ENCODE measurements at regions not wholly inside any gene's neighbourhood (a gene's known extent, or its start where the extent isn't known, plus 50 kb on each side); places are given as distances from the start of the nearest gene placed in this dataset.
A peak's percentile ranks its signal among the peaks of the same experiment; 100 is the strongest.
"Not testable (repeated sequence)": the region's sequence is repeated elsewhere in the genome, so short reads cannot be mapped to it uniquely, and the experiment has no call there.

DNA sequence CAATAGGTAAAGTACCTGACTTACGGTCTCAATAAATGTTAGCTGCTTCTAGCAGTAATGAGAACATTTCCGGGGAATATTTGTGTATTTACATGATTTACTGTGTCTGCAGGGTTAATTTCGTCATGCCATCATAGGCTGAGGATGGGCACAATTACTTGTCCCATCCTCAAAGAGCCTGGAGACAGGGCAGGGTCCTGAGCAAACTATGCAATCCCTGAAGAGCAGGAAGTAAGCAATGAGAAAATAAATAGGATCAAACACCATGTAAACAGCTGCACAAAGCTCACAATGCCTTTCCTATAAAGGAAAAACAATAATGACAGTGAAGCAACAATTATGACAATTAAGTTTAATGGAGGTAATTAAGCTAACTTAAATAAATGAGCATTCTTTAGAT, 114.6 kb upstream of the FOXQ1 start:
- no peak for DNase-seq

DNA sequence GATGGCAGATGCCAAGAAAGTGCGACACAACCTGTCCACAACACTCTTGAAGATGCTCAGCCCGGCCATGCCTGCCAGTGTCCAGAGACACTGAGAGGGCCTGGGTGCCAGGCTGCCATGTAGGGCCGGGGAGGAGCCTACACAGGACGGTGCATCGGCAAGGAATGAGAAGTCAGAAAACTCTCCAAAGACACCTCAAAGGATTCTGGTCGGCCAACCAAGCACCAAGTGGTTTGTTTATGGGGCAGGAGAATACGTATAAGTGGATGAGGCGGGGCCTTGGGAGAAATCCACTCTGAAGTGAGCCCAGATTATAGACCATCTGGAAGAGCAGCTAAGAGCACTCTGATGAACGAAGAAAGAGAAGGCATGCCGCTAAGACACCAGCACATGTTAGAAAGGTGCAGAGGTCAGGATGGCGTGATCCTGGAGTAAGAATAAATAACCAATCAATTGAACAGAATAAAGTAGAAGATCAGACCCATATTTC, 120.7 kb upstream of the FOXQ1 start:
- peak; percentile 95 to 96 for DNase-seq

DNA sequence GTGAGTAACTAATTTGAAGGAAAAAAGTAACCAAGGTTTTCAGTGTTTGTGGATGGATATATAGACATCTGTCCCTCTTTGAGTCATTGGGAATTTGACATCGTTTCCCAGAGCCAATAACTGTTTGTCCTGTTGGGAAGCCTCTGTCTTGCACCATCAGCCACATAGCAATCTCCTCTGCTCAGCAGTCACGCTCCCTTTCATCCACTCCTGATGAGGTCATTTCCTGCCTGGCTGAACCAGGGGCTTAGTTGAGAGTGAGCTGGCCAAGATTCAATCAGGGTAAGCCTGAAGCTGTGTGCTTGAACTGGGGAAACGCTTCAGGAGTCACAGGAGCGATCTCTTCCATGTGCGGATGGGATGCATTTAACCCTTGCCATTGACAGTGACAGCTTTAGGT, 121.5 kb upstream of the FOXQ1 start:
- peak; percentile 17 to 36 for DNase-seq

GRCh38 chr6:1188199-1188598, 123.7 kb upstream of the FOXQ1 start:
- DNase-seq, result no peak

DNA sequence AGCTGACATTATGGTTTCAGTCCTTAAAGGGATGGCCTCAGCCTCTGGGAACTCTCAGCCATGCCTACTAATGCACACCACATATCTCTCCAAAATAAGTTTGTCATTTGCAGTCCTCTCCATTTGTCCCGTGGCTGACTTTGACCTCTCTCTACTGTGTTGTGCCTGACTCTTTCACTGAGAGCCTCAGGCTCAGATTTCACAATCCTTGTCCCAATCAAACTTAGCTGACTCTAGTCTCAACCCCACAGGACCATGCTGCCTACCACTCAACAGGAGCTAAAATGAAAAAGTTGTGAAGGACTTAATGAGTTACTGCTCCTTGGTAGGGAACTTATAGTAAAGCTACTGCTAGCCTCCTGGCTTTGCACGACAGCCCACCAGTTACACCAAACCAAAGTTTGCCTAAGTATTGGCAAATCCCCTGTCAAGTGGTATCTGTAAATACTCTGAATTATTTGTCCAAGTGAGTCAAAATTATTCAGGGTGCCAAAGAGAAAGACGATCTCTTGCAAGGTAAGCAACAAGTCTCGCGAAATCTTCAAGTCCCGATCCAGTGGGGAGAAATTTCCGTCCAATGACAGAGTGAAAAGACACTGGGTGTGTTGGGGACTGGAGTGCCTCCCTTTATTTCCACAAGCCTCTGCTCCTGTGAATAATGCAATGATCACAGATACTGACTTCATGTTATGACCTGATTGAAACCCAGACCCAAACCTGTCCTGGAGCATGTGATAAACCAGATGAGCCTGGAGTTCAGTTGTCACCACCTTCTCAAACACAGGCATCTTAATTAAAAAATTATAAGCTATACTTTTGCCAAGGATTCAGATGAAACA, 124.4 kb upstream of the FOXQ1 start:
- no peak for DNase-seq

GRCh38 chr6:1184318-1184717, 127.6 kb upstream of the FOXQ1 start:
- no peak for DNase-seq

DNA sequence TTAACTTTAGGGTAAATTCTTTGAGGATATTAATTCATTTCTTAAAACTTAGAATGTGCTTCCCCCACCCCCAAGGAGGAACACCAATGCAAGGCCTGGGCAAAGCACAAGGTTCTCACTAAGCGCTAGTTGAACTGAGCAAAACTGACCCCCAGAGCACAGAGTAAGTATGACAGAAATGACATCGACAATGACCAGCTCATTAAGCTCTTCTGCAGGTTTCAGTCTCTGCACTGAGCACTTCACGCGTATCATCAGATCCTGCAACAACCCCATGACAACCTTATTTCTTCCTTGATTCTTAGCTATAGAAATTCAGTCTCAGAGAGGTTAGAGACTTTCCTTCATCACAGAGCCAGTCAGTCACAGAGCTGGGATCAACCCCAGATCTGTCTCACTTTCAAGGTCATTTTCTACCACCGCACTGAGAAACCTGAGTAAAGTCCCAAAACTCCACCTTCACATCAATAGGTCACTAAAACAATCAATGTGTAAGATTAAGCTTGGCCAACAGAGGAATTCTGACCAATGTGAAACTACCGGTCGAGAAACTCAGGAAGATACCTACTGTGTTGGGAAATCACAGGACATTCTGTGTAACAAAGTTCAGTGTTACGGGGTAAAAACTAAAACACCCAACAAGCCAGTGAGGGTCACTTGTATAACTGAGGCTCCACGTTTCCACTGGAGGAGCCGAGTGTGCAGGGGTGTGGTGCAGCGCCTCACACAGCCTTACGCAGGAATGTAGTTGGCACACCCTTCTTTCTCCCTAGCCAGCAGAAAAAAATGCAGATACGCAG, 129.0 kb upstream of the FOXQ1 start:
- no peak for DNase-seq

DNA sequence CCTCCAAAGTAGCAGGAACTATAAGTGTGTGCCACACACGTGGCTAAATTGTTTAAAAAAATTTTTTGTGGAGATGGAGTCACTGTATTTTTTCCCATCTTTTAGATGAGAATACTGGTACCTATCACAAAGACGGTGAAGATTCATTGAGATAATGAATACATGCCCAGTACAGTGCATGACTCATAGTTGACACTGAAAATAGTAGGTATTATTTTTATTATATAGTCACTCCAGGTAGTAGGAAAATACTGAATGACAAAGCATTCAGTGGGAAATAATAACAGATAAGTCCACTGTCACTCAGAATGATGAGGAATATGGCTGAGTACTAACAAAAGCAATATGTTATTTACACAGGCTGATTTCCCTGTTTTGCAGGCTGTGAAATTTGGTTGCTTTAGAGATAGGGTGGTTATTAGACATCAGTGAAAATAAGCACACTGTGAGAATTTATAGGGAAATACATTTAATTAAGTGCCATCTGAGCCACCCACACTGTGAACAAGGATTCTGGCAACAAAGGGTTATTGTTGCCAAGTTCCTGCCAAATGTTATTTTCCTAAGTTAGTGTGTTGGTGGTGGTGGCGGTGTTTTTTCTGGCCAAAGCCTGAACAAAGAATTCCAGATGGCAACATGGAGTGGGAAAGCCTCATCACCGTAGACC, 129.8 kb upstream of the FOXQ1 start:
- DNase-seq, result no peak

DNA sequence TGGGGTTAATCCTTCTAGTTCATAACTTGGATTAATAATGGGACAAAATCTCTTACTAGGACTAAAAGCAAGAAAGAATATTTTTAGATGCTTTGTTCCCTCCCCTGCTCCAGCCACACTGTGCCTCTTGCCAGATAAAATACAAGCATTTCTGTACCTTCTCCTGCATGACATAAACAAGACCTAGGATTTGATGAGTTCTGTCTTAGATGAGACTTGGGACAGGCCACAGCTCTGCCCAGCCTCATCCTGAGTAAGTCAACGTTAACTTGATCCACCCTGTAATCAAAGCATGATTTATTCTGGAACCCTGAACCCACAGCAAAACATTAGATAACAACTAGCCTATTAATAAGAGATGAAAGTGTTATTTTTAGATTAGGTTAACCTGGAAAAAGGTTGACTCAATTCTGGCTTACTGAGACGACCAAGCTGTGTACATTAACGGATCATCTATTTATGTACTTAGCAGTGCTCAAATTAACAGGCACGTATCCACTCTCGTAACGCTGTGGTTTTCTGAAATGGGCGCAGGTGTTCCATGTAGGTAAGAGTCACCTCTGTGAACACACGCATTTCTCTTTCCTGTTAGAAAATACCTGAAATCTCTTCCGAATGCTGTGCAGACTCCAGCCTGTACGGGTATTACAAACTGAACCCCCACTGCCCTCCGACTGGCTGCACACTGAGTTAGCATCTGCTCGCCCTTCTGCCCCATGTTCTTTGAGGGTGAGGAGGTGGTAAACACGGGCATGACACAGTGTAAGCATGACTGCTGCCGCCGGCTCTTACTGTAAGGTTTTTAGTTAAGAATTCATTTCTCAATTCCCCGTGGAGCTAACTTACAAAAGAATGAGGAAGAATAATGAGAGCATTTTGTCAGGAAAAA, 132.1 kb upstream of the FOXQ1 start:
- DNase-seq, result peak; percentile 23 to 75

DNA sequence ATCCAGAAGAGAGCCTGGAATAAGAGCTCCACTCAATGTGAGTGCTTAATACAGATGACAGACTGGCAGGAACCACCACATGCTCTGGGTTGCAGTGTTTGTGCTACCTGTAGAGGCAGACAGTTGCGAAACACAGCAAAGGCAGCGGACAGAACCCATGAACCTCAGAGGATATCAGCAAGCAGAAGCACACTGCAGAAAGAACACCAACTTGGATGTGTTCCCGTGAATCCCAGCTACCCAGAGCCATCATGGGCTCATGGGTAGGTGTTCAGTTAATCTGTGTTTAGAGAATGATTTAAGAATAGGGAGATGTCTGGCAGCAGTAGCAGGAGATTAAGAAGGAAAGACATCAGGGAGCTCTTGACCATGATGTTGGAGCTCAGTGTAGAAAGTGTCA, 133.3 kb upstream of the FOXQ1 start:
- no peak for DNase-seq

GRCh38 chr6:1176567-1176966, 135.3 kb upstream of the FOXQ1 start:
- no peak for DNase-seq

DNA sequence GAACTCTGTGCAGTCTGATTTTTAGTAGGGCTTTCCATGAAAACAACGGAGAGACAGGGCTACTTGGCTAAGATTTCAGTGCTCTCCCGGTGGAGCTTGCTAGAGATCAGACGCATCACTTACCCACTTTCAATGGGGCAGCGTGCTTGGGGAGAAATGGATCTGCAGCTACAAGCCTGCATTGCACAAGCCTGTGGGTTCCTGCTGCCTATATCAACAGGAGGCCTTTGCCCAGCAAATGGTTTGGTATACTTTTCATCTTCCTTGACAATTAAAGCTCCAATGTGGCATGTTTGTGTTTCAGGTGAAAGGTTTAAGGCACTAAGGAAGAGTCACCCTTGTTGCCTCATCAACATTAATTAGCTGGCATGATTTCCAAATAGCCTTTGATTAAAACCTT, 136.0 kb upstream of the FOXQ1 start:
- DNase-seq, result no peak

- peak; percentile 48 to 71 for DNase-seq
Observed at GRCh38 chr6:1170794-1171193, 141.1 kb upstream of the FOXQ1 start.

DNA sequence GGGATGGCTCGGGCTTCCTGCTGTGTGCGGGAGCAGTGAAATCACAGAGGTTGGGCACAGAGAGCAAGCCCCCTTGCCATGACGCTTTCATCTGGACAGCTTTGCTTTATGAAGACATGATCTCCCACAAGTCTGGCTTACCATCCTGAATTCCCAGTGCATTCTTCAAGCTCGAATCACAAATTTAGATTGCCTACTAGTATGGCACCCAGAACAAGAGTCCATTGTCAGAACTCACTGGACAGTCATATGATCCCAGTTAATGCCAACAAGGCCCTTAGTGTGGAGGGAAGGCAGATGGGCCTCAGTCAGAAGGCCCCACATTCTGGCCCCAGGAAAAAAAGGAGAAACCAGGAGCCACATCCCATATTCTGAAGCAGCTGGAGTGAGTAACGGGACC, 147.3 kb upstream of the FOXQ1 start:
- DNase-seq, result no peak

GRCh38 chr6:1163501-1163900, 148.4 kb upstream of the FOXQ1 start:
- DNase-seq, result no peak

DNA sequence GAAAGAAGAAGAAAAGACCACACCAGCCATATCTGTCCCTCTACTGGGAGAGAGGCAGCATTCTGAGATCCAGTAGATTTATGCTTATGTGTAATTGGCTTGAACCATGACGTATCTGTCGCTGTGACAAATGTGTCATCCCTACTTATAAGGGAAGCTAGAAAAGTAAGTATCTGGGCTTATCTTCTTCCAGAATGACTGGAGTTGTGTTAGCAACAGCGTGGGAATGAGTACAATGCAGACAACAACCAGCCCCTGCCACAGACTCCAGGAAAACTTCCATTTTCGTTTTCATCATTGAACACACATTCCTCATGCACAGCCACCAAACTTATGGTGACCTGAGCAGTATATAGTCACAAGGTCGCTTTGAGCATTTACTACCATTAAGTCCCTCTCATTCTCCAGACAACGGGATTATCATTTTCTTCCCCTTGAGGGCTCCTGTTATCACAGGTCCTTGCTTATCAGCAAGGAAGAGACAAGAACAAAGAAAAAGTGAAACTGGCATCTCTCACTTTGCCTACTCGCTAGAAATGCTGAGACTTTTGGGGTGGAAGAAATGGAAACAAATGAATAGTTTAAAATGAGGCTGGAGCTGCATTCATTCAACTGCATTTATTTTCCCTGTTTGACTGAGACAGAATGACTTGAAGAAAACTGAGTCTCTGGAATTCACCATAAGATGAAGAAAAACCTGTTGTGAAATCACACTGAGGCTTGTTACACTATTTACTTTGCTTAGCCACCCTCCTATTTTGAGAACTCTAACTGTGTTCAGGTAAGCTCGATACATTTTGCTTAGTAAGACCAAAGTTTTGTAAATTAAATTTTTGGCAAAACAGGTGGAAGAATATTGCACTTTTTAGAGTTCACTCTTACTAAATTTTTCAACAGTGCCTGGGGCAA, 149.3 kb upstream of the FOXQ1 start:
- DNase-seq, result no peak

DNA sequence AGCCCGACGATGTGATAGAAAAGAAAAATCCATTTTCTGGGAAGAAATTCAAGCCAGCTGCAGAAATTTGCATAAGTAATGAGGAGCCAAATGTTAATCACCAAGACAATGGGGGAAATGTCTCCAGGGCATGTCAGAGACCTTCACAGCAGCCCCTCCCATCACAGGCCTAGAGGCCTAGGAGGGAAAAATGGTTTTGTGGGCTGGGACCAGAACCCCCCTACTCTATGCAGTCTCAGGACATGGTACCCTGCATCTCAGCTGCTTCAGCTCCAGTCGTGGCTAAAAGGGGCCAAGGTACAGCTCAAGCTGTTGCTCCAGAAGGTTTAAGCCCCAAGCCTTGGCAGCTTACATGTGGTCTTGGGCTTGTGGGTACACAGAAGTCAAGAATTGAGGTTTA, 155.5 kb upstream of the FOXQ1 start:
- DNase-seq, result not testable (repeated sequence)

- DNase-seq, result no peak
Observed at GRCh38 chr6:1153696-1154245, 158.1 kb upstream of the FOXQ1 start.

- DNase-seq, result no peak
Observed at GRCh38 chr6:1146500-1146899, 165.4 kb upstream of the FOXQ1 start.

- DNase-seq, result no peak
Observed at GRCh38 chr6:1145768-1146218, 166.1 kb upstream of the FOXQ1 start.
